GM12892 (cell line): ENCODE measurements at regions not wholly inside any gene's neighbourhood (a gene's known extent, or its start where the extent isn't known, plus 50 kb on each side); places are given as distances from the start of the nearest gene placed in this dataset.

ENCODE experiments used
- POLR2A ChIP-seq: IDR thresholded peaks from 2 replicates; pipeline ENCODE4 v1.6.1; 2011; ENCODE audit warnings: low read depth, low read length, control low read depth
- POLR2AphosphoS5 ChIP-seq: IDR thresholded peaks from 2 replicates; pipeline ENCODE4 v1.6.1; 2011; ENCODE audit warnings: low read depth, low read length, control low read depth

DNA sequence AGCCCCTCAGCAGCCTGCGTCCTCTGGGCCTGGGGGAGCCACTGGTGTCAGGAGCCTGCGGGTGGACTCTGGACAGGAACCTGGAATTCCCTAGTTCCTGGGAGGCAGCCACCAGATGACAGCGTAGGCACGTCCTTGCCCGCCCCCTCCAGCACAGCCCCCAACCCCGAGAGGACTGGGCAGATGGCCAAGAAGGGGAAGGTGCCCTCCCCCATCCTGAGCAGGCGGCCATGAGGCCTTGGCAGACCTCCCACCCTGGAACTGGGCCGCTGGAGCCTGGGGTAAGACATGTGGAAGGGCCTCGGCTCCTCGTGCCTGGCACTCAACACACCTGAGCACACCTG lies 60.4 kb upstream of the FBRSL1 start:
- TF ChIP-seq POLR2A, result no peak
- no peak for TF ChIP-seq POLR2AphosphoS5
